Ammon's horn (tissue), 1 donor: ENCODE measurements at regions not wholly inside any gene's neighbourhood (a gene's known extent, or its start where the extent isn't known, plus 50 kb on each side); places are given as distances from the start of the nearest gene placed in this dataset.

Experiments used
- DNase-seq: peaks from one replicate; pipeline ENCODE4 v3.0.0-alpha.2; 2016; ENCODE audit warnings: low spot score

DNA sequence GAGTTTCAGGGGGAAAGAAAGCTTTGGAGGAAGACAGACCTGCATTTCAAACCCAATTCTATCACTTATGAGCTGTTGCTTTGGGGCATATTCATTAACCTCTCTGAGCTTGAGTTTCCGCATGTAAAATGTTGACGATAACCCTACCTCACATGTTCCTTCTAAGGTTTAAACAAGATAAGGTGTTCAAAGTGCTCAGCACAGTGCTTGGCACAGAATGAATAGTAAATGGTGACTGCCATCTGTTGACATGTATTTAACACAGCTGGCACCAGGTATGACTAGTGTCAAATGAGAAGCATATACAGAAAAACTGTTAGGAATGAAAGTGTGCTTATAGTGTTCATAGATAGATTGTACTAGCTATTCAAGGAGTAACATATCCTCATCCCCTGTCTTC lies 155.5 kb downstream of the PTGER3 start:
- no peak for DNase-seq

DNA sequence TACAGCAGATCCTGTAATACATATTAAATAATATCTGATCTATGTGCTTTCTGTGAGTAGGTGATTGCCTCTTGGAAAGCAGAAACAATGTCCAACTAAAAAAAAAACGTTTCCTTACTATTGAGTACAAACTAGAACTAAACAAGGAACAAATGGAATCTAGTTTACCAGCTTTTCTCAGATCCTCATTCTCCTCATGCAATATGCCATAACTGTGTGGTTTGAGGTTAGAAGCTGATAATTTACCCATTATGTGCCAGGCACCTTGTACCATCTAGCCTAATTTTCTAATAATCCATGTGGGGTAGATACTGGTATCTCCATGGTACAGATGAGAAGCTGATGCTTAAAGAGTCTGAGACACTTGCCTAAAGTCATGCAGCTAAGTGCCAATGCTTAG lies 154.7 kb downstream of the PTGER3 start:
- DNase-seq = no peak

DNA sequence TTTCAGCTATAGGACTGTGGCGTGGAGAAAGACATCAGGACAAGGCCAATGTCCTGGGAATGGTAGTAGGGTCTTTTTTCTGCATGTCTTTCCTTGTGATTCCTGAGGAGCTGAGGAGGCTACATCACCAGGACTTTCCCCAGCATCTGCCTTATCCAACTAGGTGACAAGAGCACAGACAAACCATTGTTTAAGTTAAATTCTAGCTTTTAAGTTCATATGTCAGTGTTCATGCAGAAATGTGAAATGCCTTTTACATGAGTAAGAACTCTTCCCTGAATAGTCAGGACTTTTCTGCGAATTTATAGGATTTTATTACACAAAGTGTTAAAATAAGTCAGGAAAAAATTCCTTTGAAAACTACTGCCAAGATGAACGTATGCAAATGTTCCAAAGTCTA lies 154.2 kb downstream of the PTGER3 start:
- DNase-seq = no peak

DNA sequence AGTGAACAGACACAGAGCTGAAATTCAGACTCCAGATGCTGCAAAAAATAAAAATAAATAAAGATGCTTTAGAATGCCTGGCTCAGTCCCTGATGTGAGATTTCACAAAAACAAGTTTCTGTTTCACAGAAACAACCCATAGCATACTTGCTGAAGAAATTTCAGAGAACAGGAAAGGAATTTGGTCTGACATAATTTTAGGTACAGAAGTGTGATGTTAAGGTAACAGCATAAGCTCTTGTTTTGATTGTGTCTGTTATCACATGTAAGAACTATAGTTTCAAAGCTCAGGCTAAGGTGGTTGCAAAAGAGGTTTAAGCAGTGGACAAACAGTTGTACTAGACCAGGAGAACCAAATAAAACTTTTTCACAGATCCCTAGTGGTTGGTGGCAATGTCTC lies 152.1 kb downstream of the PTGER3 start:
- DNase-seq = no peak

DNA sequence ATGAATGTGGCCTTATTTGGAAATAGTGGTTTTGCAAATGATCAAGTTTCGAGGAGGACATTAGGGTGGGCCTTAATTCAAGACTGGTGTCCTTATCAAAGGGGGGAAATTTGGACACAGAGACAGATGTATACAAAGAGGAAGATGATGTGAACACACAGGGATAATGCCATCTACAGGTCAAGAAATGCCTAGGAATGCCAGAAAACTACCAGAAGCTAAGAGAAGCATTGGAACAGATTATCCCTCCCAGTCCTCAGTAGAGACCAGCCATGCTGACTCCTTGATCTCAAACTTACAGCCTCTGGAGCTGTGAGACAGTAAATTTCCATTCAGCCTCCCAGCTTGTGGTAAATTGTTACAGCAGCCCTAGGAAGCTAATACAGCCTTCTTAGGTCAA lies 151.4 kb downstream of the PTGER3 start:
- no peak for DNase-seq

DNA sequence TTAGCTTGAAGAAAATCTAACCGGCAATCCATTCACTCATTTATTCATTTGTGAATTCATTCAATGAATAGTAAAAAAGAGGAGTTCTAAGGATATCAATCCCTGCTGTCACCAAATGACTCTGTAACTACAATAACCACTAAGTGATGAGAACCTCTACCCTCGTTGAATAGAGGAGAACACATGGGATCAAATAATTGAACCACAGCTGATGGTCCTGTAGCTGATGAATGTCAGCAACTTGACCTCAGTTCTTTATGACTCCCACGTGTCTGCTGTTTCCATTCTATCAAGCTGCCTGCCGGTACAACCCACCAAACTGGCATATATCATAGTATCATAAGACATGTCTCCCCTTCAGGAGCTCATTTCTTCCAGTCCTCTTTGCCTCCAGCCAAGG lies 150.3 kb downstream of the PTGER3 start:
- no peak for DNase-seq

DNA sequence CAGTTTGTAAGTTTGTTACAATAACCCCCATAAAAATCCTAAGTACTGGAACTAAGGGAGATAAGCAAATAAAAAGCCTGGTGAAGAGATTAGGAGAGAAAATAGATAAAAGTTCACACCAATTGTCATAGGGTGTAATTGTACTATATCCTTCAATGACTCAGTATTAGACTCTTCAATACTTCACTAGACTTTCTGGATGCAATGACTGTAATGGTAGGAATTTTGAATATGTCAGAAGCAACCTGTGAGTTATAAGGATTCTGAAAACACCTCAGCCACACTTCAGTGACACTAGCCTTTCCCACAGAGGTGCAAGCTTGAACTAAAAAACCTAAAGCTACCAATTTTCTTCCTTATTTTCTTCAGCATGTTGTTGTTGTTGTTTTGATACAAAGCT lies 147.9 kb downstream of the PTGER3 start:
- DNase-seq = no peak

DNA sequence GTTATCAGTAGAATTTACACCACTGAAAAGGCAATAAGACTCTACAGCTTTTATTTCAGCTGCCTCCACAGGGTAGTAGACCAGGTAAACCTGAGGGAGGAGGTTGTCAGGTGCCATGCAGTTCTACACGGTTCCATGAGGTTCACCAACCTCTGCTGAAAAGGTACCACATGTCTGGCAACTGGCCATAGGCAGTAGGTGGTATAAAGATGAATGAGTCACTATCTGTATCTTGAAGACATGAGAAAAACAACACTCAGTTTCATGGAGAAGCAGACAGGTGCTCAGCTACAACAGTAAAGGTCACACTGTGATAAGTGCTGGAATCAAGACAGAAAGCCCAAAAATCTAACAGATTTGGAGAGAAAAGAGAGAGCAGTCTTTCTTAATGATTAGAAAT lies 145.4 kb downstream of the PTGER3 start:
- DNase-seq = no peak

DNA sequence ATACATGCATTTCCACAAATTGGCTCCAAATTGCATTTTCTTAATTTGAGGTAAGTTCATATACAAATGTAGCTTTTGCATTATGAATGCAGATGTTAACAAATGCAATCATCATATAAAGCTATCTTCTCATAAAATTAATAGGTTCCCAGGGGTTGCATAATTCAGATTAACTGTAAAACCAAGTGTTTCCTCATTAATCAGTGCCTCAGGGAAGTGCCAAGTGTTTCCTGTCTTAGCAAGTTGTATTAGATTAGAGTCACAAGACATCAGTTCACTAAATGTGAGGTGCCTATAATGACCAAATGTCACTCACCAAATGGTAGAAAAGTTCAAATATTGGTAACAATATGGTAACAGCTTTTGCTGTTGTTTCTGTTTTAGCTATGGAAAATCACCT lies 140.8 kb downstream of the PTGER3 start:
- DNase-seq = no peak

DNA sequence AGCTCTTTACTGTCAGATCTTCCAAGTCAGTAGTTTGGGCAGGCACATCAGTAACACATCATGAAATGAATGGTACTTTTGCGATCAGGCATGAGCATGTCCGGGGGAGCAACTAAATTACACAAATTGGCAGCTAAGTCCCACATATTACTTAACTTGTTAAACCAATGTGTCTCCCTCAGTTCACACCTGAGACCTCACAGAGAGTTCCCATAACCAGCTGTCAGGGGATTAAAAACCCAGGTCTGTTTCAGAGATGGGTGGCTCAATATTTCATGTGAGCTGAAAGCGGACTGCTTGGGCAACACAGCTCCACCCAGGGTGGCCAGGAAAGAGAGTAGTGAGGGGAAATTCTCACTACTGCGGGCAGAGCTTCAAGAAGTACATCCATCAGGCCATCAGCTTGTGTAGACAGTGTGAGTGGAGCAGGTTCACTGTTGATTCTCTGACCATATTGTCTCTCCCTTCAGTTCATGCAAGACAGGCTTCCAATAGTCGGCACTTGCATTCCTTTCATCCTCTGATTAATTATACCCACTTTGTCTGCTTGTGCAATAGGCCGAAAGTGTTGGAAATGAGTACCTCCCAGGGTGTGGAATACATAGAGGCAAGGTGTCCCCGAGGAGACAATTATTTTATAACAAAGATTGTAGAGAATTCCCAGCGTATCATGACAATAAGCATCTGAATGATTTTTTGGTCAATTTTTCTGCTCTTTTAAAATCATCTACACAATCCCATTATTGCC lies 139.9 kb downstream of the PTGER3 start:
- no peak for DNase-seq

DNA sequence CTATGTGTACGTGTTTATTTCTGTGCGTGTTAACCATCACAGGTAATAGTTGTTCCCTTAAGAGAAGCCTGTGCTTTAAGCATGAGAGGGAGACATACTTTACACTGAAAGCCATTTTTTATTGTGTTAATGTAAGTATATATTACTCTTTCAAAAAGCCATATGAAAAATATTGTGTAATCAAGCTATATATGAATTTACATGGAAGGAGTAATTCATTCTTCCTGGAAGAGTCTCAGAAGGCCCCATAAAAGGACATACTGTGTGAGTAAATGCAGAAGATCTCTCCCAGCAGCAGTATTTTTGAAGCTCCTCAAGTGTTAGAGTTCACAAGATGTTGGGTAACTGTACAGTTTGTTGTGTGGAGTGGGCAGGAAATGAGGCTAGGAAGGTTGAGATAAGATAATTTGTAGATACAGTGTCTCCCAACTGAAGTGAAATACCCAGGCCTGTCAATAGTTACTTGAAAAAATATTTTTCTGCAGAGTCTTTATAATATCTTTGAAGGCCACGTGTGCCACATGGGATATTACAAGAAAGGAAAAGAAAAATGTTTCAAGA lies 138.3 kb downstream of the PTGER3 start:
- DNase-seq = no peak

DNA sequence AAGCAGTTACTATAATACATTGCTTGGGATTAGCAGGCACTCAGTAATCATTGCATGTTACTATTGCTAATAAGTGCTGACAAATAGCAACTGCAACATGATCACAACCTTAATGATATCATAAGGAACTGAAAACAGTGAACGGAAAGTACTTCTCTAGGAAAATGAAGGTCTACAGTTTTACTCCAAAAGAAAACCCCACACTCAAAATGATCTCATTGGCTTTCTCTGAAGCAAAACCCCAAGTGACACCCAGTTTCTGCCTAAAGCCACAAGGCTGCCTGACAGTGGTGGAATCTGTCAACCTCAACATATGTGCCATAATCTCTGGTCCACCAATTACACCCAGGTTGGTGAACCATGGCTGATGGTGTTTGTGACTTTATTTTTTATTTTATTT lies 137.6 kb downstream of the PTGER3 start:
- DNase-seq = no peak

DNA sequence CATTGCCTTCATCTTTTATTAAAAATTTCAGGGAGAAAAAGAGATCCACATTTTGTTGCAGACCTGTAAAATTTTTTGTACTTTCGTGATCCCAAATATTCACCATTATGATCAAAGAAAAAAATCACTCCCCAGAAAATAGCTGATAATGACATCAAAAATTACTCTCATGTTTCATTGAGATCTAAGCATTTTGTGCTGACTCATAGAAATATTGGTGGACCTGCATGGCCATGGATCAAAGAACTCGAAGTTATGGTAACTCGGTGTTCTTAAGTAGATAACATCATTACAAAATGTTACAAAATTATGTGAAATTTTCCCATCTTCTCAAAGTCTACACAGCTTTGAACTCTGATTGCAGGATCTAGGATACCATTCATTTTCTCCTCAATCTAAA lies 135.8 kb downstream of the PTGER3 start:
- DNase-seq = no peak

DNA sequence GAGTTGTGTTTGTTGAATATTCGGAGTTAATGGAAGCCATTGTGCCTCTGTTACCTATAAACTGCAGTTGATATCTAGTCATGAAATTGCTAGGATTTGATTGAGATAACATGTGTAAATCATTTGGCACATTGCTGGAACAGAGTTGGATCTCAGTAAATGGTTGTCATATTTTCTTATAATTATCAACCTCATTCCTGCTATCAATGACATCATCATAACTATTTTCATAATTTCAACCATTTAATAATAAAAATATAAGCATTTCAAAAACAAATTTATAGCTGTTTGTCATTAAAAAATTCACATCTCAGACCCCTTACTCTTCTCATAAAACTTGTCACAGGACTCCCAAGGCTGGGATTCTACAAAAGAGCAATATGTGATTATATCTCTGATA lies 133.4 kb downstream of the PTGER3 start:
- no peak for DNase-seq

DNA sequence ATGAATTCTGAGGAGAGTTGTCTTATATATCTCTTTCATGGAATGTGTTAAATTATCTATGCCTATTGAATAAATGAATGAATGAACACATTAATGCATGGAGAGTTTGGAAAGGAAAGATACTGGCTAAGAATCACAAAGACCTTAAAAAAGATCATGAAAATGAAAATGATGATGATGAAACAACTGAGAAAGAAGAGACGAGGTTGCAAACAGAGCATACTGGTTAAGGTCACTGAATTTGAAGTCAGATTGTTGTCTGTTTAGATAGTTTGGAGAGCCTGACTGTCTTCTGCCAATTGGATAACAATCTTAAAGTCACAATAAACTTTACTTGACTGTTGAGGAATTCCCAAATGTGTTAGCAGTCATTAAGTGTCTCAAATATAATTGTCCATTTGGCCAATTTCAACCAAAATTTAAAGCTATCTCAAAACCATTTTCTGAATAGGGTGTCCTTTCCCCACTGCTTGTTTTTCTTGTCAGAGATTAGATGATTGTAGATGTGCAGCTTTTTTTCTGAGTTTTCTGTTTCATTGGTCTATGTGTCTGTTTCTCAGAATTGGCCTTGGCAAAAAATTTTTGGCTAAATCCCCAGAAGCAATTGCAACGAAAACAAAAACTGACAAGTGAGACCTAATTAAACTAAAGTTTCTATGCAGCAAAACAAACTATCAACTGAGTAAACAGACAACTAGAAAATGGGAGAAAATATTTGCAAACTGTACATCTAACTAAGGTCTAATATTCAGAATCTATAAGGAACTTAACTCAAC lies 132.2 kb downstream of the PTGER3 start:
- no peak for DNase-seq

DNA sequence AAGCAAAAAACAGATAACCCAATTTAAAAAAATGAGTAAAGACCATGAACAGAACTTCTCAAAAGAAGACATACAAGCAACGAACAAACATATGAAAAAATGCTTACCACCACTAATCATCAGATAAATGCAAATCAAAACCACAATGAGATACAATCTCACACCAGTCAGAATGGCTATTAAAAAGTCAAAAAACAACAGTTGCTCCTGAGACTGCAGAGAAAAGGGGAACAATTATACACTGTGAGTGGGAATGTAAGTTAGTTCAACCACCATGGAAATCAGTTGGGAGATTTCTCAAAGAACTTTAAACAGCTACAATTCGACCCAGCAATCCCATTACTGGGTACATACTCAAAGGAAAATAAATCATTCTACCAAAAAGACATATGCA lies 131.6 kb downstream of the PTGER3 start:
- DNase-seq = no peak

DNA sequence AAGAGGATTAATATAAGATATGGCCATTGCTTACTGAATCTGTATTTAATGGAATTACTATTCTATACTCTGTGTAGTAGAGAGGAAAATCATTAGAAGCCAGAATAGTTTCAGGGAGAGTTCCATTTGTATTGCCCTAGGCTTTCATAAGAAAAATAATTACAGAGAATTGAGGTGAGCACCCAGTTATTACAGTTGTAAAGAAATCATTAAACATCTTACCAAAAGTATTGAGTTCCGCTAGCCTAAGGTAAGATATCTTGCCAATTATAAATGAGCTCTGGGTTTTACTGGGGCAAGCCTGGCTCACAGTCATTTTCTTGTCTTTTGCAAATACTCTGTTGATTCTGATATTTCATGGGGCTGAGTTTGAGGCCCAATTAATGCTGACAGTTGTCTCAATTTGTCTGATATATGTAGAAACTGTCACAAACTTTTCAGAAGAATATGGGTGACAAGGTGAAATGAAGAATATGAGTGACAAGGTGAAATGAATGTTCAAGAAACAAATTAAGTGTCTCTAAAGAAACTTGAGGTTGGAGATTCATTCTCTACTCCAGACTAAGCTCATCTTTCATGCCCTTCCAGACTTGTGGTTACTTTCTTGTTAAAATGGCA lies 127.8 kb downstream of the PTGER3 start:
- no peak for DNase-seq
